GM23248 (cell line): ENCODE measurements at regions not wholly inside any gene's neighbourhood (a gene's known extent, or its start where the extent isn't known, plus 50 kb on each side); places are given as distances from the start of the nearest gene placed in this dataset.

Experiments
- EZH2 ChIP-seq: fragments of 200-600 bp; sonication (generic); IDR thresholded peaks from 2 replicates; pipeline ENCODE4 v1.6.1; 2018; ENCODE audit warnings: antibody characterized with exemption, mild to moderate bottlenecking; ENCODE audit not compliant: insufficient read depth, poor library complexity, severe bottlenecking
- EZH2phosphoT487 ChIP-seq: fragments of 200-600 bp; sonication (generic); IDR thresholded peaks from 2 replicates; pipeline ENCODE4 v1.6.1; 2018; ENCODE audit warnings: antibody characterized with exemption, moderate library complexity, mild to moderate bottlenecking, low read depth; ENCODE audit not compliant: insufficient read depth

GRCh38 chr10:53667063-53667462 is 894.5 kb upstream of the MBL2 start:
- TF ChIP-seq EZH2: no peak
- no peak for TF ChIP-seq EZH2phosphoT487
